ENCODE measurements at regions not wholly inside any gene's neighbourhood (a gene's known extent, or its start where the extent isn't known, plus 50 kb on each side); places are given as distances from the start of the nearest gene placed in this dataset.

- TF ChIP-seq CTCF (IDR thresholded peaks at IDR 0.05) = no peak
- TF ChIP-seq POLR2A (IDR thresholded peaks at IDR 0.05) = no peak
- no peak for TF ChIP-seq POLR2AphosphoS5 (IDR thresholded peaks at IDR 0.05)
- TF ChIP-seq EP300 (IDR thresholded peaks at IDR 0.05) = no peak
These were observed 499.8 kb downstream of the RASEF start for GRCh38 chr9:82563094-82563493.

All from suprapubic skin (tissue), 4 donors.